K562 (cell line): ENCODE measurements at regions not wholly inside any gene's neighbourhood (a gene's known extent, or its start where the extent isn't known, plus 50 kb on each side); places are given as distances from the start of the nearest gene placed in this dataset.

Source experiments
- ATAC-seq: fragments of 200-7000 bp; cut with Tn5 transposase; 3 replicates; pipeline ENCODE4 v1.9.1; 2020; ENCODE audit warnings: moderate library complexity
- BruUV-seq: library from RNA; stranded (reverse); fragments of 400-500 nt; replicated peaks from 2 replicates; lab custom pipeline; 2021; lab: Mats Ljungman, UMichigan
- CTCF ChIA-PET: fragments of 300-600 bp; formaldehyde crosslinking; extraction: SDS; loops from one replicate; lab custom pipeline; 2021; ENCODE audit warnings: low intra/inter-chr PET ratio; lab: Yijun Ruan, JAX
- POLR2A ChIA-PET: fragments of 300-600, 350-650 bp; sonication (Branson Sonifier 250); formaldehyde crosslinking; extraction: SDS; loops from one replicate; lab custom pipeline; 2021; ENCODE audit warnings: antibody characterized with exemption, inconsistent platforms; lab: Yijun Ruan, JAX
- DNase-seq, 4 experiments: peaks; one replicate each; pipeline versions ENCODE4 v3.0.0 to v3.0.0-alpha.2; 2011 to 2018; ENCODE audit warnings: low spot score in 3 of 4, mixed read lengths in 3 of 4; ENCODE audit errors: extremely low read depth in 1 of 4
- FAIRE-seq: peaks from 2 replicates; lab custom pipeline; 2011; peaks lifted over from hg19 to GRCh38; lab: Jason Lieb, UNC
- H2AFZ ChIP-seq: 2 replicates; pipeline ENCODE4 v1.6.0; 2011; ENCODE audit warnings: low read depth, low read length, control low read depth, inconsistent platforms
- H3K27ac ChIP-seq: fragments of 200-600 bp; 3 replicates; pipeline ENCODE4 v1.8.0; 2011; ENCODE audit warnings: low read depth, mild to moderate bottlenecking, control low read depth, inconsistent platforms, low read length, moderate library complexity, mixed read lengths; ENCODE audit errors: extremely low read depth
- H3K27me3 ChIP-seq, 2 experiments: fragments of 300-600 bp in 1 of 2; 2 replicates in 1 of 2; 3 replicates in 1 of 2; pipeline versions ENCODE4 v1.6.0 to v1.8.0; 2011; ENCODE audit warnings: inconsistent platforms in 2 of 2, low read length in 2 of 2, mild to moderate bottlenecking in 1 of 2, mixed read lengths in 1 of 2, moderate library complexity in 1 of 2; ENCODE audit not compliant: control insufficient read depth in 2 of 2, insufficient read depth in 2 of 2
- H3K36me3 ChIP-seq: fragments of 300-600 bp; 3 replicates; pipeline ENCODE4 v1.8.0; 2011; ENCODE audit warnings: mild to moderate bottlenecking, low read length, inconsistent platforms; ENCODE audit not compliant: control insufficient read depth, insufficient read depth
- H3K4me1 ChIP-seq, 2 experiments: fragments of 200-600 bp in 1 of 2; replicated peaks in 1 of 2; 2 replicates in 1 of 2; 3 replicates in 1 of 2; pipeline versions ENCODE4 v1.5.1 to v1.8.0; 2011; ENCODE audit warnings: inconsistent platforms in 2 of 2, low read length in 2 of 2, mild to moderate bottlenecking in 1 of 2, mixed read lengths in 1 of 2, moderate library complexity in 1 of 2; ENCODE audit not compliant: control insufficient read depth in 2 of 2, insufficient read depth in 2 of 2
- H3K4me2 ChIP-seq: 2 replicates; pipeline ENCODE4 v1.6.1; 2011; ENCODE audit warnings: low read length, control low read depth, inconsistent platforms, mixed read lengths; ENCODE audit not compliant: insufficient read depth
- H3K4me3 ChIP-seq: fragments of 200-600 bp; sonication (generic), shearing (Covaris generic); 2 replicates; pipeline ENCODE4 v1.5.1; 2016; ENCODE audit warnings: control low read depth, inconsistent platforms
- H3K79me2 ChIP-seq: fragments of 200-600 bp; 3 replicates; pipeline ENCODE4 v1.8.0; 2011; ENCODE audit warnings: low read length, inconsistent platforms; ENCODE audit not compliant: control insufficient read depth, insufficient read depth
- H3K9ac ChIP-seq, 2 experiments: 2 replicates each; pipeline versions ENCODE4 v1.6.0 to v1.6.1; 2011; ENCODE audit warnings: low read depth in 2 of 2, low read length in 2 of 2, control low read depth in 1 of 2, inconsistent platforms in 1 of 2, mild to moderate bottlenecking in 1 of 2, mixed read lengths in 1 of 2; ENCODE audit not compliant: insufficient read depth in 1 of 2
- H3K9me1 ChIP-seq: one replicate; pipeline ENCODE4 v1.6.0; 2011; ENCODE audit warnings: inconsistent platforms, mild to moderate bottlenecking, low read length, moderate library complexity; ENCODE audit not compliant: control insufficient read depth, insufficient read depth
- H3K9me3 ChIP-seq: replicated peaks from 2 replicates; pipeline ENCODE4 v1.5.1; 2011; ENCODE audit warnings: low read depth, low read length, inconsistent platforms; ENCODE audit not compliant: control insufficient read depth, insufficient read depth
- H4K20me1 ChIP-seq: replicated peaks from 2 replicates; pipeline ENCODE4 v1.6.1; 2011; ENCODE audit warnings: low read length, inconsistent platforms, mixed read lengths; ENCODE audit not compliant: control insufficient read depth, insufficient read depth
- ELF1 ChIP-seq: fragments of 200-800 bp; sonication (Bioruptor generic); IDR thresholded peaks from 2 replicates; pipeline ENCODE4 v1.6.1; 2016; ENCODE audit warnings: missing genetic modification characterization, missing compliant biosample characterization
- EP300 ChIP-seq: IDR thresholded peaks from 2 replicates; pipeline ENCODE4 v1.6.1; 2012; ENCODE audit warnings: low read length, improper control_type of control experiment
- FOS ChIP-seq: IDR thresholded peaks from 3 replicates; pipeline ENCODE4 v1.6.1; 2011; ENCODE audit not compliant: insufficient read length; ENCODE audit errors: extremely low read depth
- FOXJ3 ChIP-seq: sonication (generic); formaldehyde crosslinking; IDR thresholded peaks from 2 replicates; pipeline ENCODE4 v1.4.0; 2020; ENCODE audit warnings: mild to moderate bottlenecking, missing genetic modification reagents
- MEF2D ChIP-seq: conservative IDR thresholded peaks from 2 replicates; pipeline ENCODE4 v1.6.1; 2016; ENCODE audit warnings: low read depth, missing genetic modification characterization, missing compliant biosample characterization
- MYC ChIP-seq, 2 experiments: fragments of 250-450 bp in 1 of 2; sonication (Bioruptor Pico) in 1 of 2; IDR thresholded peaks; 2 replicates each; pipeline versions ENCODE4 v1.5.1 to v1.6.1; 2012 to 2021; ENCODE audit warnings: low read depth in 2 of 2, borderline replicate concordance in 1 of 2, improper control_type of control experiment in 1 of 2, low read length in 1 of 2, mild to moderate bottlenecking in 1 of 2, moderate library complexity in 1 of 2
- PHF21A ChIP-seq: fragments of 450-650 bp; IDR thresholded peaks from 2 replicates; pipeline ENCODE4 v1.6.1; 2017; ENCODE audit warnings: low read depth, borderline replicate concordance
- RBM15 ChIP-seq: fragments of 200-400 bp; formaldehyde crosslinking; IDR thresholded peaks from 2 replicates; pipeline ENCODE4 v1.6.1; 2018; ENCODE audit warnings: mild to moderate bottlenecking, low read length, moderate library complexity; ENCODE audit not compliant: insufficient read depth
- ZNF217 ChIP-seq: sonication (generic); formaldehyde crosslinking; IDR thresholded peaks from 2 replicates; pipeline ENCODE4 v1.8.0; 2022; ENCODE audit warnings: mild to moderate bottlenecking, missing genetic modification reagents
- ZNF23 ChIP-seq: fragments of 250-450 bp; sonication (Bioruptor Pico); IDR thresholded peaks from 2 replicates; pipeline ENCODE4 v1.4.0; 2020; ENCODE audit warnings: mild to moderate bottlenecking
- ZNF282 ChIP-seq: sonication (generic); formaldehyde crosslinking; IDR thresholded peaks from 2 replicates; pipeline ENCODE4 v1.8.1; 2023; ENCODE audit warnings: missing genetic modification reagents
- WGBS: fragments of 100-300 bp; shearing (Covaris generic); methylation state at CpG from one replicate; pipeline ENCODE4 v1.1.6; 2016; ENCODE audit warnings: low coverage, mixed read lengths; ENCODE audit not compliant: insufficient coverage; ENCODE audit errors: missing lambda C conversion rate; 5-methylcytosine and 5-hydroxymethylcytosine counted together
- in situ Hi-C: fragments of 300-500 bp; cut with MboI; formaldehyde crosslinking; loops from 4 replicates; pipeline ENCODE4 v1.15.0; 2018; ENCODE audit warnings: inconsistent platforms, mixed read lengths
- intact Hi-C: fragments of 100-400 bp; cut with micrococcal nuclease; formaldehyde crosslinking; loops from 2 replicates; pipeline ENCODE4 v1.14.2; 2022
- TF ChIP-seq, protein P1 (sequence below): sonication (generic); formaldehyde crosslinking; IDR thresholded peaks from 2 replicates; pipeline ENCODE4 v1.8.0; 2022; ENCODE audit warnings: missing genetic modification reagents, mild to moderate bottlenecking, borderline replicate concordance

DNA sequence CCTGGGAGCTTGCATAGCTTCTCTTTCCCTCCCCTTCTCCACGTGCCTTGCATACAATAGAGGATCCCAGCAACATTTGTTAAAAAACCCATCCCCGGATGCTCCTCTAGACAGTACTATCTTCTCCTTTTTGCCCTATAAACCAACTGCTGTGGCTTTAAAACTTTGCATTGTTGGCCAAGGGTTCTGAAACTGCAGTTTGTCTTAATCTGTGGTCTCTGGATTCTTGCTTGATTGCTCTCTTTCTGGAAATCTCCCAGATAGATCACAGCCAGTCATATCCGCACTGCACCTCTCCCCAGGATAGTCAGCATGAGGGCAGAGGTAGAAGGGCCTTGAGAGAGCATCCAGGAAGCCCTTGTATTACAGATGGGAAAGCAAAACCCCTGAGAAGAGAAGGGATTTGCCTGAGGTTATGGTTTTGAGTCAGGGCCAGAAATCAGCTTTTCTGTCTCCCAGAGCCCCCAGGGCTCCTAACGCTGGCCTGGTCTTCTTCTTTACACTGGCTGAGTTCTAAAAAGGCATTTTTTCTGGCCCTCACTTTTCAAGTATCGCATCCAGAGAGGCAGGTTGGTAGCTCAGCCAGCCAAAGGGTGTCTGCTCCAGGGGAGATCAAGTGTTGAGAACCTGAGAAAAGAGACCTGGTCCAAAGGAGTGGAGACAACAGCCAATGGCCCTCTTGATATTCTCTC lies 70.6 kb downstream of the ADM start (continued):
- TF ChIP-seq, protein P1, sequence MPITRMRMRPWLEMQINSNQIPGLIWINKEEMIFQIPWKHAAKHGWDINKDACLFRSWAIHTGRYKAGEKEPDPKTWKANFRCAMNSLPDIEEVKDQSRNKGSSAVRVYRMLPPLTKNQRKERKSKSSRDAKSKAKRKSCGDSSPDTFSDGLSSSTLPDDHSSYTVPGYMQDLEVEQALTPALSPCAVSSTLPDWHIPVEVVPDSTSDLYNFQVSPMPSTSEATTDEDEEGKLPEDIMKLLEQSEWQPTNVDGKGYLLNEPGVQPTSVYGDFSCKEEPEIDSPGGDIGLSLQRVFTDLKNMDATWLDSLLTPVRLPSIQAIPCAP (CRISPR knock-in tag): no peak
- TF ChIP-seq, all 486 proteins: peak for 0

DNA sequence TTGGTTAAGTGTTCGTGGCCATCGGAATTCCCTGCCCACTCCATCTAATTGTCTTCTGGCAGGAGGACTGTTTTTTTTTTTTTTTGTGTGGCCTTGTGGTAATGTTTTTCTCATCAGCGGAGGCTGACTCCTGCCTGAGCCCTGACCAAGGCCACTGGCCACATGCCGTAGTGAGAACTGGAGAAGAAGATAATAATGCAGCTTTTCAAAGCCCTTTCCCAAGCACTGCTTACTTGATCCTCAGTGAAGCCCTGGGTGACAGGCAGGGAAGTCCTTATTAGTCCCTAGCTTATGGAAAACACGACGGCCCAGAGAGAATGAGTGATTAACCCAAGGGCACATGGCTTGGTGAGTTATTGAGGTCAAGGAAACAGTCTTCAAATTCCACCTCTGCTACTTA lies 71.2 kb downstream of the ADM start:
- Histone ChIP-seq H3K9me3 (no peaks in the 10 kb centered on the region), H3K4me3 (no peak overlapping the region), H2AFZ (no peak overlapping the region), H3K27ac (no peak overlapping the region), H3K36me3 (no peaks in the 10 kb centered on the region), H3K9ac (no peak overlapping the region), H3K79me2 (no peaks in the 10 kb centered on the region), H3K4me2 (no peak overlapping the region), H3K4me1 (no peaks in the 10 kb centered on the region), H3K9me1 (no peaks in the 10 kb centered on the region), H4K20me1 (no peaks in the 10 kb centered on the region), H3K27me3 (peaks cover 0 to 2% of the 10 kb centered on the region in 2 experiments; a peak in 2 of 5 replicates)
- WGBS: 8% methylated on average over 6 of the region's 6 CpGs
- ChIA-PET POLR2A (no interaction called here), CTCF (no interaction called here)
- BruUV-seq: no TSS peak
- FAIRE-seq (no peak), ATAC-seq (no peak), DNase-seq (no peak)
- in situ Hi-C loops: no loop called here
- intact Hi-C loops: no loop called here
- TF ChIP-seq ZNF23 (CRISPR knock-in tag): no peak
- no peak for TF ChIP-seq MYC (IDR thresholded peaks at IDR 0.05; ENCODE audit: low read depth, low read length)
- TF ChIP-seq MYC (CRISPR knock-in tag; IDR thresholded peaks at IDR 0.05; ENCODE audit: borderline replicate concordance, low read depth): no peak
- no peak for TF ChIP-seq MEF2D (tag)
- TF ChIP-seq ZNF282 (CRISPR knock-in tag): no peak
- TF ChIP-seq PHF21A: no peak
- no peak for TF ChIP-seq EP300
- no peak for TF ChIP-seq ZNF217 (CRISPR knock-in tag)
- no peak for TF ChIP-seq FOXJ3 (CRISPR knock-in tag)
- no peak for TF ChIP-seq ELF1
- no peak for TF ChIP-seq RBM15
- no peak for TF ChIP-seq FOS
